ENCODE measurements at regions not wholly inside any gene's neighbourhood (a gene's known extent, or its start where the extent isn't known, plus 50 kb on each side); places are given as distances from the start of the nearest gene placed in this dataset.

GRCh38 chr3:107973961-107974360, 116.9 kb downstream of the CD47 start:
- H3K27ac ChIP-seq = no peak overlapping the region
- TF ChIP-seq CTCF (IDR thresholded peaks at IDR 0.05) (no peak), EP300 (IDR thresholded peaks at IDR 0.05) (no peak), POLR2A (IDR thresholded peaks at IDR 0.05) (no peak)
- no peaks in the 10 kb centered on the region for H3K4me1 ChIP-seq (ENCODE audit: insufficient read depth)
- DNase-seq = no peak
- 39 to 47% (median 40%) methylated on average over 4 of the region's 4 CpGs for WGBS, 3 donors
- no peaks in the 10 kb centered on the region for H3K36me3 ChIP-seq
- no peak overlapping the region for H3K4me3 ChIP-seq
- intact Hi-C loops (cut with DNase I) = no loop called here
- H3K9me3 ChIP-seq = no peaks in the 10 kb centered on the region
- H3K27me3 ChIP-seq = no peaks in the 10 kb centered on the region

DNA sequence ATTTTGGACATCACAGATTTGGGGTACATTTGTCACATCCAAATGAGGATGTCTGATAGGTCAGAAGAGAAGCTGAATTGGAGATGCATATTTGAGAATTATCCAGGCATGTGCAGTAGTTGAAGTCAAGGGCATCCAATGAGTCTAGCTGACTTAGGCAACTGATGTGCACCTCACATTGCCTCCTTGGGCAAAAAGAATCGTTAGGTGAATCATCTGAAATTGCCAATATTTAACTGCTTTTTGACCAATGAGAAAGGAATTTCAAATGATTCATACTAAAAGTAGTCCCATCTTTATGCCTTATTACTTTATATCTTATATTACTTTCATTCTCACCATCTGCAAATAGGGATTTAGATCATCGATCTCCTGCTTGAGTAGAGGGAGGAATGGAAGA, 117.7 kb downstream of the CD47 start:
- H3K36me3 ChIP-seq = no peaks in the 10 kb centered on the region
- no peaks in the 10 kb centered on the region for H3K4me1 ChIP-seq (ENCODE audit: insufficient read depth)
- WGBS, 3 donors = 57 to 73% (median 63%) methylated on average over 2 of the region's 2 CpGs
- H3K4me3 ChIP-seq = no peak overlapping the region
- H3K27me3 ChIP-seq = no peaks in the 10 kb centered on the region
- no peak for DNase-seq
- H3K27ac ChIP-seq = no peak overlapping the region
- H3K9me3 ChIP-seq = no peaks in the 10 kb centered on the region
- TF ChIP-seq CTCF (IDR thresholded peaks at IDR 0.05) (no peak), POLR2A (IDR thresholded peaks at IDR 0.05) (no peak), EP300 (IDR thresholded peaks at IDR 0.05) (no peak)
- intact Hi-C loops (cut with DNase I) = no loop called here

DNA sequence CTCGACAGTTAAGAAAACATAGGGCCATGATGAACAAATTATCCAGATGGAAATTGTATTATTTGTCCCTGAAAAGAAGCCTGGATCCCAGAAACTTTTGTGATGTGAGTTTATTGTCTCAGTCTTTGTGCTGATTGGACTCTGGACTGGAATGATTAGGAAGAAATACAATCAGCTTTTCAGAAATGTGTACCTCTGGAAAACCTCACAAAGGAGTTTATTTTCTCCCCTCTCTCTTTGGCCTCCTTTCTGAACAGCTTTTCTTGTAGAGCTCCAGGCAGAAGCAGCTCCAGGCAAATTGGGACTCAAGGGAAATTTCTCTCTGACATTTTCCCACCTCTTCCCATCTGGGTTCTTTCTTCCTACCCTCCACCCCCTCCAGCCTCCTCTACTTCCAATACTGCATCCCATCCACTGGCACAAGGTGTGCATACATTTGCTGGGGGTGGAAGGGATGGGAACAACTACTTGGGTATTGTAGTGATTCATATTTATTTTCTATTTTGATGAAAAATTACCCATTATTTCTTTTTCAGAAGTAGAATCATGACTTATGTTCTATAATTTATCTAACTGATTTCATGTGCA, 119.7 kb downstream of the CD47 start:
- Histone ChIP-seq H3K27me3 (no peaks in the 10 kb centered on the region), H3K36me3 (no peaks in the 10 kb centered on the region), H3K4me1 (ENCODE audit: insufficient read depth) (no peaks in the 10 kb centered on the region), H3K27ac (no peak overlapping the region), H3K9me3 (no peaks in the 10 kb centered on the region), H3K4me3 (no peak overlapping the region)
- no peak for TF ChIP-seq EP300 (IDR thresholded peaks at IDR 0.05)
- TF ChIP-seq POLR2A (IDR thresholded peaks at IDR 0.05) = no peak
- no peak for TF ChIP-seq CTCF (IDR thresholded peaks at IDR 0.05)
- no peak for DNase-seq
- intact Hi-C loops (cut with DNase I) = no loop called here
- 80 to 87% (median 83%) methylated on average over 1 of the region's 1 CpG for WGBS, 3 donors

DNA sequence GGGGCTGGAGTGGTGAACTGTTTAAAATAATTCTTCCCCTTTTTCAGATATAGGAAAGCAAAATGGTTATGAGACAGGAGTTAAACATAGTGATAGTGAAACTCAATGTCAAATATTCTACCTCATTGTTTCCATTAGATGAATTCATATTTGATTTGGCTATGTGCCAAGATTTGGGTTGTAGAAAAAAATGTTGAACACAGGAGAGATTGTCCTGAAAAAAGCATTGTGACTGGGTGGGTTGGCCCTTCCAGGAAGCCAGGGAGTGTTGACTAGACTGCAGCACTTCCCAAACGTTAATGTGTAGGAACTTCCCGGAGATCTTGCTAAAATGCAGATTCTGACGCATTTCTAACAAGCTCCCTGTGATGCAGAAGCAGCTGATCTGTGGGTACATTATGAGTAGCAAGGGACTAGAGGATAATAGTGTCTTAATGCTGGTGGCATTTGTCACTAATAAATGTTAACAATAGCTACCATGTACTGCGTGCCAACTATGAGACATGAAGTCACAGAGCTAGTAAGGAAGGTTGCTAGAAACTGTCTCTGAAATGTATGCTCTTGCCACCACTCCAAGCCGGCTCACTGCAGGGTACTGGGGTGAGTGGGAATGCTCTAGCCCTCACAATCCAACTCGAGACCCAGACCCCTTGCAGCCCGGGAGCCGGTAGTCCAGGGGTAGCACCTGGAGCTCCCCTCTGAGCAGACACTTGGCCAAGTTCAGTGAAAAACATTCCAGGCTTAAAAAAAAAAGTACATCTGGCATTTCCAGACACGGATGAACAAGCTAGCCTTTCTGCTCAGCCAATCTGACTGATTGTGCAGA, 120.6 kb downstream of the CD47 start:
- TF ChIP-seq CTCF (IDR thresholded peaks at IDR 0.05) = no peak
- no peak for TF ChIP-seq POLR2A (IDR thresholded peaks at IDR 0.05)
- no peak for TF ChIP-seq EP300 (IDR thresholded peaks at IDR 0.05)
- Histone ChIP-seq H3K27ac (no peak overlapping the region), H3K36me3 (no peaks in the 10 kb centered on the region), H3K9me3 (no peaks in the 10 kb centered on the region), H3K4me1 (ENCODE audit: insufficient read depth) (no peaks in the 10 kb centered on the region), H3K27me3 (no peaks in the 10 kb centered on the region), H3K4me3 (no peak overlapping the region)
- intact Hi-C loops (cut with DNase I) = no loop called here
- WGBS, 3 donors = 43 to 52% (median 45%) methylated on average over 9 of the region's 9 CpGs
- DNase-seq = no peak
